SKM-1 (cell line): ENCODE measurements at regions not wholly inside any gene's neighbourhood (a gene's known extent, or its start where the extent isn't known, plus 50 kb on each side); places are given as distances from the start of the nearest gene placed in this dataset.
A peak's percentile ranks its signal among the peaks of the same experiment; 100 is the strongest.
"Not testable (repeated sequence)": the region's sequence is repeated elsewhere in the genome, so short reads cannot be mapped to it uniquely, and the experiment has no call there.

Source experiments
- DNase-seq: peaks from one replicate; lab custom pipeline; 2025; ENCODE audit not compliant: unreplicated experiment; lab: John Stamatoyannopoulos, UW

DNA sequence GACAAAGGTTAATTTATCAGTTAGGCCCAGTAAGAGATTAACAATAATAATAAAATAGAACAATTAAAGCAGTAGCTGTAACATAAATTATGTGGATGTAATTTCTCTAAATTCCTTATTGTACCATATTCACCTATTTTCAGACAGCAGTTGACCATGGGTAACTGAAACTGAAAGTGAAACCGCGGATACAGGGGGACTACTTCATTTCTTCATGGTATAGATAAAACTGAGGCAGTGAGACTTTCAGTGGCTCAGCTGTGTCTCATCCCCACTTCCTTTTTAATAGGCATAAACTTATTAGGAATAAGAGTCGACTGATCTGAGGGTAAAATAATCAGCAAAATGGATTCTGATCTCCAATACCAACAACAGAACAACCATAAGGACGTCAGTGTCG, 174.0 kb upstream of the WWC1 start:
- DNase-seq = no peak

DNA sequence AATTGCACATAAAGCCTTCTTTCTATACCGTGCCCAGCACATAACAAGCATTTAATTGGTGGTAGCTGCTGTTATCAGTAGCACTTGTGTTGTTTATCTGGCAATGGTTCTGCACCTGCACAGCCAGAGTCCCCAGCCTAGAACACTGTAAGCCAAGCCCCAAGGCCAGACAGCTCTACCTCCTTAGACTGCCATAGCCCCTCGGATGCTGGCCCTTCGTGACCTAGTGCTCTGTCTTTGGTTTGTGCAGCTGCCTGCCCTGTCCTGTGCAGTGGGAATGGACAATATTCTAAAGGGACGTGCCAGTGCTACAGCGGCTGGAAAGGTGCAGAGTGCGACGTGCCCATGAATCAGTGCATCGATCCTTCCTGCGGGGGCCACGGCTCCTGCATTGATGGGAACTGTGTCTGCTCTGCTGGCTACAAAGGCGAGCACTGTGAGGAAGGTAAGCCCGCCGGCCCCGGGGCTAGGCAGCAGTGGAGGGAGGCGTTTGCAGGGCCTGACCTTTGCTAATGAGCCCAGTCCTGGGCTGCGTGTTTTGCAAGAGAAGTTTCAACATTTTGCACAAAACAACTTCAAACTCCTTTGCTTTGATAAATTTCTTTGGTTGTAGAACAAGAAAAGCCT, 173.3 kb upstream of the WWC1 start:
- peak; percentile 53 for DNase-seq

DNA sequence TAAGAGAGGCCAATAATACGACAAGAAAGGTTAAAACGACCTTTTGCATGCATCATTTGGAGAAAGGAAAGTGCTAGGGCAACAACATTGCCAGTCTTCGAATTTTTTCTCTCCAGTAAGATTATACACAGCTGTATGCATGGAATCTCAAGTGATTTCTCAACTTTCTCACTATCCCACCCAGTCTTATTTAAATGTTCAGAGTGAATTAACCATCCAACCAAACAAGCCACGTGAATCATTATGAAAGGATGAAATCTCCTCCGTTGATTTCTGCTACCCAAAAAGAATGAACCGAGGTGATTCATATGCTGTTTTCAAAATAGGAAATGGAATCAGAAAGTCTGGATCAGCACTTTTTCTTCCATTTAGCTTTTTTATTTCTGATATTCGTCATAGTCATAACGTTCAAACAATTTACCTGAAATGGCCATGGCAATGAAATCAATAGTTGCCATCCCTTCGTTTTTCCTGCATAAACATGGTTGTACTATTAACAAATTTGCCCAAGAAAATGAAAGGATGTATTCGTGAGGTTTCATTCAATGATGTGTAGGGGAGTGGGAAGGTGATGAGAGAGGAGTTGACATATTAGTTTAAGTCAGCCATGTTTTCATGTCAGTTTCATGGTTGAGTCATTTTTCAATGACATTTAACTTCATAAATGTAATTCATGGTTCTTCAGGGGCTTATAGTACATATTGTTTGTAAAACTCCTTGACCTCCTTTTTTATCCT, 170.9 kb upstream of the WWC1 start:
- DNase-seq = no peak

DNA sequence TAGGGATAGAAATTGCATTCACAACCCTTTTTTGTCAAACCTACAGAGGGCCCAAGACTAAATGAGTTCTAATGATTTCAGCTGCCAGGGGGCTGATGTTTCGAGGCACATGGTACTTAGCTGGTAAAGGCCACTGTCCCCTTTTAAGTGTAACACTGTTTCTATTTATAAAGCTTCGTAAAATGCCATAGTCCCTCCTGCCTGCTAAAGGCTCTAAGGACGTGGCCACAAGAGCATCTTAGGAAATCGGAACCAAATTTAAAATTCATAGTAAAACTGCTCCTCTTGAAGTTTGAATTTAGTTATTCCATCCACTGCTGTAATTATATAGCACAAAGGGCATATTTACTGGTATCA, 170.3 kb upstream of the WWC1 start:
- DNase-seq = no peak

DNA sequence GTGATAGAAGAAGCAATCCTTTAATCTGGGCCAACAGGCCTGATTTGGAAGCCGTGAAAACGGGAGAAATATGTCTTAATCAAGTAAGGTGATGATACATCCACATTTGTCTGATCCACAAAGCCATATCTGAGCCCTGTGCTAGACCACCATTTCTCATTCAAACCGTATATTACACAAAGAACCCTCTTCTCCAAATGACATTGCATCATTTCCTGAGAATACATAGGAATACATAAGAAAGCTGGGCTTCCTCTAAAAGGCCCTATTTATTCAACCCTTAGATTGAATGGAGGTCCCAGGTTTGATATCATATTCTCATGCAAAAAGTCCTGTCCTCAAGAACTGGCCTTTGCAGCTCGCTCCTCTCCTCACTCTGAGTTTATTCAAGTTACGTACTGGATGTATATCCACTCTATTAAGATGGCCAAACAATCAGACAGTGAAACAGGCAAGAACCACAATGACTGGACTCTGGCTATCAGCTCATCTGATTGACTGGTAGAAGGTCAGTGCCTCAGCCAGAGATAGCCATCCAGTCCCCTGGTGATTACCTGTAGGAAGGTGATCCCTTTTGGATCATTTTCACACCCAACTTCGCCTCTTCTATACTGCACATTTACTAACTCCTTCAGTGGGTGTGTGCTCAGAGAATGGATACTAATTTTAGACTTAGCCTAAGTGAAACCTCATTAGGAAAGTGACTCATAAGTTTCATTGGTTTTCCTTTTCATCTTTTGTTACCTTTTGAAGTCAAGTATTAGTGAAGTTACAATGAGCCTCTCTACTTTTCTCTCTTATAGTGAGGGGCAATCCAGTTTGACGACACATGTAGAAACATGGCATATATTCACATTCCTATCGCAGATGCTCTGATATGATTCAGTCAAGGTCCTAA, 167.6 kb upstream of the WWC1 start:
- DNase-seq = no peak

DNA sequence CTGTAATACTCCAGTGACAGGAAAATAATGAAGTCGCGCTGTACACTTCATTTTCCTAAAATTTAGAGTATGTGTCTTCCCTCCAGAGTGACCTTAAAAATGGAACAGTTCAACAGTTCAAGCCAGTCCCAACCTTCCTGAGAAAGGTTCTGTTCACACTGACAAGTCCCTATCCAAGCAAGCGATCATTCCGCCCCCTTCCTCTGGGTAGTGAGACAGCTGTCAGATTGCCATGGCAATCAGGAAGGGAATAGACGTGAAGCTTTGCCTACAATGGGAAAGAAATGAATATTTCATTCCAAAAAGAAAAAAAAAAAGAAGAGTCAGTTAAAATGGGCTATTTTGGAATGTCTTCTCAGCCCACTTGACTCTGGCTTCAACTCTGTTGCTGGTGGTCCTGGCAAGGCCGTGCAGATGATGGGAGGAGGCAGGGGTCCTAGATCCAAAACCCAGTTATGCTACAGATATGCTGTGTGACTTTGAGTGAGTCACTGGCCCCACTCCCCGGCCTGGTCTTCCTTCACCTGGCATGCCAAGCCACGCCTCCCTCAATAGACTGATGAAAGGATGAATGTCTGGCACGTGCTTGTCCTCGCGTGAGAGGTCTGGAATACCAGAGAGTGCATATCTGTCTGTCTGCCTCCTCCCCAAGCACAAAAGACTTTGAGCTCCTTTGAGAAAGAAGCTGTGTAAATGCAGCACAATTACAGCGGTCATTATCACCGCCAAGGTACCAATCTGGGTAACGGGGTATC, 165.8 kb upstream of the WWC1 start:
- no peak for DNase-seq

DNA sequence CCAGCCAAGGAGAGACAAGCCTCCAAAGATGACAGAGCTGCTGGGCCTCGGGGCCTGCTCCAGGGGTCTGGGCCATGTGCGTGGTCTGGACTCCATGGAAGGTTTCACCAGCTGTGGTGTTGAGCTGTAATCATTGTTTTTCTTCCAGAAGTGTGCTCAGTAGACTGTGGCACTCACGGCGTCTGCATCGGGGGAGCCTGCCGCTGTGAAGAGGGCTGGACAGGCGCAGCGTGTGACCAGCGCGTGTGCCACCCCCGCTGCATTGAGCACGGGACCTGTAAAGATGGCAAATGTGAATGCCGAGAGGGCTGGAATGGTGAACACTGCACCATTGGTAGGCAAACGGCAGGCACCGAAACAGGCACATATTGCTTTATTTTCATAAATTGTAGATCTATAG, 164.8 kb upstream of the WWC1 start:
- DNase-seq = no peak

DNA sequence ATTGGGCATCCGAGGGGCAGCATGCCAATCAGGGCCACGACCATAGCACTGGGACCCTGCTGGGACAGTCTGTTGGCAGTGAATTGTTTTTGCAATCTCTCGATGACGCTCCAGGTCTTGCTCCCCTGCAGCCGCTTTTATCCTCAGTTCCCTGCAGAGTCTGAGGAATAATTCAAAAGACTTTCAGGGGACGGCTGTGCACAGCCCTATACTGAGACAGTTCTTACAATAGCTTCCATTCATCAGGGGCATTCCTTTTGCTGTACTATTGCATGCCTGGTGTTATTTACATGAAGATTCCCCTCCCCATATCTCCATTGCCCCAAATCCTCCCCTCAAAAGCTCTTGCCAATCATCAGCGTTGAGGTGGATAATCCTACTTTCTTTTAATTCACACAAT, 163.3 kb upstream of the WWC1 start:
- no peak for DNase-seq

DNA sequence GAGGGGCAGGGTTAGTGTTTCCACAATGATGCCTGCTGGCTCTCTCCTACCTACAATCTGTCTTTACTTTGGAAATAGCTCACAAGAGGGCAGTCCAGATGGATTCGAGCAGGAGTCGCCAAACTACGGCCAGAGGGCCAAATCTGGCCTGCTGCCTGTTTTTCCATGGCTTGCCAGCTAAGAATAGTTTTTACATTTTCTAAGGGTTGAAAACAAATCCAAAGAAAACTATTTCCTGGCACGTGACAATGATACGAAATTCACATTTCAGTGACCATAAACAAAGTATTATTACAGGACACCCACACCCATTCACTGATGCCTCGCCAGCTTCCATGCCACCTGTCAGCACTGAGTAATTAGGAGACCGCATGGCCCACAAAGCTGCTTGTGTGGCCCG, 162.9 kb upstream of the WWC1 start:
- no peak for DNase-seq

DNA sequence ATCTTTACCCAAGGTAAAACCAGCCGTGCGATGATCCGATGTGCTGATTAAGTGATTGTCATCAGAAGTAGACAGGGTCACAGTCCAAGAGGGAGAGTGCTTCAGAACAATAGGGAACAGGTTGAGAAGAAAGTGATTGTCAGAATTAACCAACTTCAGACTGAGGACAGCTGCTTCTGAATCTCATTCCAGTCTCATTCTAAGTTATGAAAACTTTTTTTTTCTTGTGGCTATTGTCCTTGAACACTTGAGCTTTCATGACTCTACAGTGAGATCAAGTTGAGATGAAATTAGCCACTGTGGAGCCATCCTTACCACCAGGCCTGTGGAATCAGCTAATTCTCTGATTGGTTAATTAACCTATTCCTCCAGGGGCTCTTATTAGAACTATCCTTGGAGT, 159.9 kb upstream of the WWC1 start:
- no peak for DNase-seq

DNA sequence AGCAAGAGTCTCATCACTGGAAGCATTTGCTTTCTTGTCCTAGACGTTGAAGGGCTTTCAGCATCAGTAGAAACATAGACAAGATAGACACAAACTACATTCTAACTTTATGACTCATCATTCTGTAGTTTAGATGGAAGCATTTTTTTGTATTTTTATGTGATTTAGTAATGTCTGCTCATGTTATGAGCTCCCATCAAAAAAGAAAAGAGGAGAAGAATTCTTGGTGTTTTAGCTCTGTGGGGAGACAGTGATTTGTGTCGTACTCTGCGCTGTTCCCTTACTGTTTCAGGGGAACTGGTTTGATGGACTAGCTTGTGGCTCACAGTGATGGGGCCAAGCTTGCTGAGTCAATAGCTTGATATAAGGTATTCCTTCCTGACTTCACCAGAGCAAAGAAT, 159.2 kb upstream of the WWC1 start:
- DNase-seq = no peak

DNA sequence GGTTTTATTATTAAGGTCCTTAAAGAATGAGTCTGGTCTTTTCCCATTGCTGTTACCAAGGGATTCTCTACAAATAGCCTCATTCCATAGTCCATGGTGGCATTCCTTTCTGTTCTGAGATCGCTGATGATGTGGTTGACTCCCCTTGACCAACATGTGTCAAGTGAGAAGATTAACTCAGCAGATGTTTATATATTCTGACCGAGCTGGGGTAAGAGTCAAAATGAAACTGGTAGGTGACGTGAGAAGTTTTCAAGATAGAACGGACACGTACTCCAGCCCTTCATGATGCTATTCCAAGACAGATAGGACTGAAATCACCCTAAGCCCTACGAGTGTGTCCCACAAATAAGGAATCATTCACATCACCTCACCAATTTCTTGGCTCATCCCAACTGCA, 155.5 kb upstream of the WWC1 start:
- no peak for DNase-seq

DNA sequence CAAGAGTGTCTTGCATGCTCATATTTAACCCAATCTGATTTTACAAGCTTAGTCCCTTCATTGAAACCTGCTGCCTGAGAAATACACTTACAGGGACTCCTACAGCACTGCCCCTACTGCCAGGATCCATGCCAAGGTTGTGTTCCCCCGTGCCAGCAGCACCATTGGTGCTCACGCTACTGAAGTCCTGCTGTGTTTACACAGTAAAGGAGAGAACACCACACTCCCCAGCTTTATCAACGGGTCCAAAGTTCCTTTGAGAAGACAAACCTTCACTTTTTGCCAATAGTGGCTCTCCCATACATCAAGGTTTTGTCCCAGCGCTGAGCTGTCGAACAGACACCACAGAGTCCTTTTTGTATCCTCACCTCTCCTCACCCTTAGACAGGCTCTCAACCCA, 155.1 kb upstream of the WWC1 start:
- no peak for DNase-seq

DNA sequence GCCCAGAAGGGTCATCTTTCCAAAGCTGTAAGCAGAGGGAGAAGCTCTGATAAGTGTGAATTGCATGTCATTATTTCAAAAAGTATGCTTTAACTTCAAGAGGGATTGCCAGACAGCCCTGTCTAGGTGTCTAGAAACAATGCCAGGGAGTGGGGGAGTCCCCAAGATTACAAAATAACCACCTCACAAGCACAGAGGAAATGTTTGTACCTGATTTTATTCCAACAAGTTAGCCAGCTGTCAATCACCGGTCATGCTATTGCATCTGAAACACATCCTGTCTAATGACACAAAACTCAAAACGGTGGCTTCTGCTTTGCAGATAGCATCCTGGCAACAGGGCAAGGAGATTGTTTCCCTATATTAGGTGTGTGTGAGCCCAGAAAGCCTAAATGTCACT, 154.2 kb upstream of the WWC1 start:
- DNase-seq = no peak

DNA sequence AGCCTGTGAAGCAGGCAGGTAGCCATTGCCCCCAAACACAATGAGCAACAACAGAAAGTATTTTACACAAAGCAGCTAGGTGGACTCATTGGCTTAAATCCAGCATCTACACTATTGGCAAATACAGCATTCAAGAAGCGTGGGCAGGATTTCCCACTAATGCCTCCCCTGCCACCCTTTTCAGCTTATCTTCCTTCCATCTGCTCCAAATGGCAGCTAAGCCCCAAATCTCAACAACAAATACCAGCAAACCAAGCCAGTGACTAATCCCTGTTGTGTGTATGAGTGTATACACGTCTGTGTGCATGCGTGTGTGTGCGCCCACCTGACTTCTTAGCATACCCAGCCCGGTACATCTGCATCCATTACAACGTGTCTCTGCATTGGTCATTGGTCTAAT, 151.2 kb upstream of the WWC1 start:
- no peak for DNase-seq

DNA sequence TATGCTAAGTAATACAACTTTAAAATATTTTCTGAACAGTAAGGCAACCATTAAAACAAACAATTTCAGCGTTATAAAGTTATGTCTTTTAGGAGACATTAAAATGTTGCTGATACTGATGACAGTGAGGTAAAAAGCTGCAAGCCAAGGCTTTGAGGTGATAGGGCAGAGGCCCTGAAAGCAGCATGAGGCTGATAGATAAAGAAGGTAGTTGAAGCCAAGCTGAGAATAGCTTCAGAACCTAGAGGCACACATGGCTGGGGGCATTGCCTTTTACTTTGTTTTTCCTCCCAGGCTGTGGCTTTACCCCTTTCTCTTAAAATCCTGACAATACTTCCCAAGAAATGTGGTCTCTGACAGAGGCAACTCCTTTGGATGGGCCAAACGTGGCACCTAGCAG, 149.0 kb upstream of the WWC1 start:
- no peak for DNase-seq

DNA sequence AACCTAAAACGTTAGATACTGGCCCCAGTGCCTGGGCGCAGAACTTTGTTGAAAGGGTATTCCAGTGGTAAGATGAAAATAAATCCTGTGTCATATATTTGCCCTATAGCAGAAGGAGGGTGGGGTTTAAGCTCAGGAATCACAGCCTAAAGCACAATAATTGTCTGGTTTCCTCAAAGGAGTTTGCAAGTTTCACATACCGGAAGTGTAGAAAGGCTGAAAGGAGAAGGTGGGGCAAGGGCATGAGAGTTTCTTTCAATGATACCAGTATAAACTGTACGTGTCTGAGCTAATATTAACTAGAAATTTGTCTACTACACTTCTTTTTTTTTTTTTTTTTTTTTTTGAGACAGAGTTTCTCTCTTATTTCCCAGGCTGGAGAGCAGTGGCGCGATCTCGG, 147.9 kb upstream of the WWC1 start:
- DNase-seq = not testable (repeated sequence)

DNA sequence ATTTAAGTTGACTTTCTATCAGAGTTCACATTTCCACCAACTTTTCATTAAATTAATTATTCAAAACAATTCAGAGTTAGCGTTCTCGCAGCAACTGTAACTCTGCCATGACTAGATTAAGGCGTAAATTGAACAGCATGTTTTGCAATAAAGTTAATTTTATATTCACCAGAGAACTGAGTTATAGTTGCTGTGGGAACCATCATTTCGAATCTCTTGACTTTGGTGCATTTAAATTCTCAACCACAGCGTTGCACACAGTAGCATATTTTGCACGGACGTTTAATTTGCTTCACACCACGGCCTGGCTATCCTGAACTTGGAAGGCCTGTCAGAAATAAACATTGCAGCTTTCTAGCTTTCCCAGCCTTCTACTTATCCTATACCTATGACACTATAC, 144.3 kb upstream of the WWC1 start:
- no peak for DNase-seq

DNA sequence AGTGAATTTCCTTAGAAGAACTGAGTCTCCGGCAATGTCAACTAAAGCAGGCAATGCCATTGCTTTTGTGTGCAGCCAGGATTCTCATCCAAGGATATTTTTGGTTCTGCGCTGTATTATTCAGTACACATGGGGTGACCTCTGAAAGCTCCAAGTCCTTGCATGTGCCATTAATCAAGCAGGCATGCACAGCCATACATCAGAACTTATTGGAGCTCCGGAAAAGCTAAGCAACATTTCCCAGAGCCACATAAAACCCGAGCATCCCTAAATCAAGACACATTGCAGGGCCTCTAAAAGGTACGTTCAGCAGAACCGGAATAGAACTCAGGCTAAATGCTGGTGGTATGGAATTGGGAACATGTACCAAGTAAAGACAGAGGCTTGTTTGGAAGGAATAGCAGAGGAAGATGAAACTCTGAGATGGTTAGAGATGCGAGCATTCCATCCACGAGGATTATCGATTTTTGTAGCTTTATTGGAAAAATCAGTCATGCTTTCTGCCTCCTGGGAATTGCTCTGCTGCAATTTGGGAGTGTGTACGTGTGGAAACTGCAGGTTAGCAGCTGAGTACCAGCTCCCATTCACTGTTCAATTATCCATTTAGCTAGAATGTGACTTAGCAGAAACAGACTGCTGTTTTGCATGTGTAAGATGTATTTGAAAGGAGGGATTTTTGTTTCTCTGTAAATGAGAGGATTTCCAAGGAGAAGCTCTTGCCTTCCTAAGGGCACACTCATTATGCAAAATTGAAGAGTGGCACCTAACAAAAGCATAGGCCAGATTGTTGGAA, 143.7 kb upstream of the WWC1 start:
- DNase-seq = no peak

DNA sequence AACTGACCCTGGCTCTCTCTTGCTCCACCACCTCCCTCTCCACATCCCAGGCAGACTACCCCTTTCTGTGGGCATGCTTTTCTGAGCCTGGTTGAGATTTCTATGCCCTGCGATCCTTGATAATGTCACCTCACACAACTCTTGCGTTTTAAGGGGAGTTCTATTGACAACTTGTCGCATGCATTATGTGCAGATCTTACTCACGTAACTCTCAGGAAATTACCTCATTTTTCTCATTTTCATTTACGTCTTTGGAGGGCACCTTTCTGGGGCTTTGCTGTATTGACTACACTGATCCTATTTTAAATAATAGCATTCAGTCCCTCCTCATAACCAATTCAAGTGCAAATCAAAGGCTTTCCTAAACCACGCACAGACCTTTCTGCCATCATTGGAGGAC, 140.4 kb upstream of the WWC1 start:
- DNase-seq = no peak

DNA sequence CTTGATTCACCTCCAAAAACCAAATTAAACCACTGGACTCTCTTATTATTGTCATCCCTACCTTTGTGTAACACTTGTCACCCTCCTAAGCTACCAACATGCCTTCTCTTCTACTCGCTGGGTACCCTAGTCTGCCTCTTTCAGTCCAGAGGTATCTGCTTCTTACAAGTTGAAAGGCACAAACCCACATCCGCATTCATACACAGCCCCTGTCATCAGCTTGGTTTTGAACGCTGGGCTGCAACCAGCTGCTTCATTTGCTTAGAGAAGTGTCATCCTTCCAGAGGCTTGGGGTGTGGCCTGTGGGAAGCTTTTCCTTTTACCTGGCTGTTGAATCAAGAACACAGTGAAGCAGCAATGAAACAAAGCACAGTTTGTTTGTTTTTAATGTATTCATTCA, 138.8 kb upstream of the WWC1 start:
- no peak for DNase-seq
